ENCODE measurements at regions not wholly inside any gene's neighbourhood (a gene's known extent, or its start where the extent isn't known, plus 50 kb on each side); places are given as distances from the start of the nearest gene placed in this dataset.

DNA sequence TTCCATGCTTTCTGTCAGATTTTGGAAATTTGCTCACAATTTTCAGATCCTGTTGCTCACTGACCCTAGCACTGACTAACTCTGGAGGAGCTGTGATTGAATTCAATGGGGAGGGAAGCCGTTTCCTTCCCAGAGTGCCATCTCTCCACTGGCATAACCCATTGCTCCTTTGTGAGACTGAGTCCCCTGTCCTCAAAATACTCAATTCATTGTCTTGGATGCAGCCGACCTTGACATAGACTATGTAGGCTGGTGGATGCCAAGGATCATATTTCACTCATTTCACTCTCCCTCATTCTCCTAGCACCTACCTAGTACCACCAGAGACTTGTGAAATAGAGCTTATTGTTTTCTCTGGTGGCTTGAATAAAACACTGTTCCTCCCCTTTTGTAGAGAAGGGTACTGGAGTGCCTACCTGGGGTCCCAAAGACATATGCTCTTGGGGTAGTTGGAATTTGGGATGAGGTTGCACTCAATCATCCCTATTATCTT is 511.3 kb upstream of the ZMIZ1 start:
- TF ChIP-seq POLR2A (IDR thresholded peaks at IDR 0.05) (no peak), POLR2AphosphoS5 (IDR thresholded peaks at IDR 0.05) (no peak), EP300 (IDR thresholded peaks at IDR 0.05) (no peak)
- TF ChIP-seq, protein P1, sequence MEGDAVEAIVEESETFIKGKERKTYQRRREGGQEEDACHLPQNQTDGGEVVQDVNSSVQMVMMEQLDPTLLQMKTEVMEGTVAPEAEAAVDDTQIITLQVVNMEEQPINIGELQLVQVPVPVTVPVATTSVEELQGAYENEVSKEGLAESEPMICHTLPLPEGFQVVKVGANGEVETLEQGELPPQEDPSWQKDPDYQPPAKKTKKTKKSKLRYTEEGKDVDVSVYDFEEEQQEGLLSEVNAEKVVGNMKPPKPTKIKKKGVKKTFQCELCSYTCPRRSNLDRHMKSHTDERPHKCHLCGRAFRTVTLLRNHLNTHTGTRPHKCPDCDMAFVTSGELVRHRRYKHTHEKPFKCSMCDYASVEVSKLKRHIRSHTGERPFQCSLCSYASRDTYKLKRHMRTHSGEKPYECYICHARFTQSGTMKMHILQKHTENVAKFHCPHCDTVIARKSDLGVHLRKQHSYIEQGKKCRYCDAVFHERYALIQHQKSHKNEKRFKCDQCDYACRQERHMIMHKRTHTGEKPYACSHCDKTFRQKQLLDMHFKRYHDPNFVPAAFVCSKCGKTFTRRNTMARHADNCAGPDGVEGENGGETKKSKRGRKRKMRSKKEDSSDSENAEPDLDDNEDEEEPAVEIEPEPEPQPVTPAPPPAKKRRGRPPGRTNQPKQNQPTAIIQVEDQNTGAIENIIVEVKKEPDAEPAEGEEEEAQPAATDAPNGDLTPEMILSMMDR (IDR thresholded peaks at IDR 0.05), result no peak
